HG03342 (cell line): ENCODE measurements at regions not wholly inside any gene's neighbourhood (a gene's known extent, or its start where the extent isn't known, plus 50 kb on each side); places are given as distances from the start of the nearest gene placed in this dataset.
"Not testable (repeated sequence)": the region's sequence is repeated elsewhere in the genome, so short reads cannot be mapped to it uniquely, and the experiment has no call there.

Source experiments
- ATAC-seq: cut with Tn5 transposase; IDR thresholded peaks from one replicate; pipeline ENCODE4 v1.9.1; 2021; ENCODE audit warnings: mild to moderate bottlenecking, moderate library complexity; ENCODE audit not compliant: unreplicated experiment

DNA sequence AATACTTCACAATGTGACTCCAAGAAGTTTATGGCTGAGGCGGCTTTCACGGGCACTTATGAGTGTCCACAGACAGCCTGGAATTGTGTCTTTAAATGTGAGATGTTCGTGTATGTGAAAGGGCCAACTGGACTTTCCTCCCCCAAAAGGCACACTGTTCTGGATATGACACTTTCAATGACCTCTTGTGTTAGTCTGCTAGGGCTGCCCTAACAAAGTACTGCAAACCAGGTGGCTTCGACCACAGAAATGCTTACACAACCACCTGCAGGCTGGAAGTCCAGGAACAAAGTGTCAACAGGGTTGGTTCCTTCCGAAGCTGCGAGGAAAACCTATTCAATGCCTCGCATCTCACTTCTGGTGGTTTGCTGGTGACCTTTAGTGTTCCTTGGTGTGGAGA is 281.7 kb downstream of the ANAPC1 start:
- not testable (repeated sequence) for ATAC-seq

DNA sequence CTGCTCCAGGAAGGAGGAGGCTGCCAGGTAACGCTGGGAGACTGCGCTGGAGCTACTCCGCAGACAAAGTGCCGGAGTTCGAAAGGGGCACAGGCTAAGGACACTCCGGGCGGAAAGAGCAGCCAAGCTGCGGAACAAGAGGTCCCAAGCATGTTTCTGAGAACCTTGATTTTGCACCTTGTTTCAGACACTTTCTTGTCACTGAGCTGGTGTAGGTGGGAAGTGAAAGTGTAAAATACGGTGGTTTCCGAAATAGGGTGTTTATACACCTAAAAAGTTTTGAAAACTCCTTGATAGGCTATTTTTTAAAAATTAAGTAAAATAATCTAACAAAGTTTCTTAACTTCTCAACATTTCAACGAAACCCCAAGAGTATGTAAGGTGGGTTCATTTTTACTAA is 278.2 kb downstream of the ANAPC1 start:
- not testable (repeated sequence) for ATAC-seq

DNA sequence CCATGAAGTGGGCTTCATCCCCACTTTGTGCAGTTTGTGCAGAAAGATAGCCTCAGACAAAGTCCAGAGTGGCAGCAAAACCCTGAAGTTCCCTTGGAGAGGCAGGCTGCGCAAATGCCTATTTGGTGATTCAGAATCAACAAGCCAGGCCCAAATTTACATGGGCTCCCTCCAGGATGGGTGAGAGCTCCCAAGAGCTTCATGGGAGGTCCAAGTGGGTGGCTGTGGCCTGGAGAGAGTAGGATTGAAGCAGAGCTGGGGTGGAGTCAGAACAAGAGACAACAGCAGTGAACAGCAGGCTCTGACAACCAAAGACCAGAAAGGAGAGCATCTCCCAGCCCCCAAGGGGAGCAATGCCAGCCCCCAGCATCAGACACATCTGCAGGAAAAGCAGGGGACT is 277.4 kb downstream of the ANAPC1 start:
- ATAC-seq: not testable (repeated sequence)

DNA sequence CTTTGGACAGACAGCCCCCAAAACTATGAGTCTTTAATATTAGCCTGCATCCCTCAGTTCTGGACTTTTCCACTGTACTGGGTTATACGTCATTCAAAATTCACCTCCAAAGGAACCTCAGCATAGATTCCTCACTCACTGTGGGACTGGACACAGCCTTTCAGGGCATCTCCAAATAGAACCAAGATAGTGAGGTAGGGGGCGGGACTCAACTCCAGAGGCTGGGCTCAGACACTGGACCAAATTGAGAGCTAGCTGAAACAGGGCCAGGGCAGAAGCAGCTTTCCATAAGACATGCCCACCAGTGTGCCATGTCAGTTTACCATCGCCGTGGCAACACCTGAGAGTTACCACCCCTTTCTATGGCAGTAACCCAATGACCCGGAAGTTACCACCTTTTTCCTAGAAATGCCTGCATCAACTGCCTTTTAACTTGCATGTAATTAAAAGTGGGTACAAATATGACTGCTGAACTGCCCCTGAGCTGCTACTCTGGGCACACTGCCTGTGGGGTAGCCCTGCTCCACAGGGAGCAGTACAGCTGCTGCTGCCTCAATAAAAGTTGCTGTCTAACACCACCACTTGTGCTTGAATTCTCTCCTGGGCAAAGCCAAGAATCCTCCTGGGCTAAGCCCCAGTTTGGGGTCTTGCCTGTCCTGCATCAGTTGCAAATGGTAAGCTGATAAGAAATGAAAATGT is 274.7 kb downstream of the ANAPC1 start:
- not testable (repeated sequence) for ATAC-seq

DNA sequence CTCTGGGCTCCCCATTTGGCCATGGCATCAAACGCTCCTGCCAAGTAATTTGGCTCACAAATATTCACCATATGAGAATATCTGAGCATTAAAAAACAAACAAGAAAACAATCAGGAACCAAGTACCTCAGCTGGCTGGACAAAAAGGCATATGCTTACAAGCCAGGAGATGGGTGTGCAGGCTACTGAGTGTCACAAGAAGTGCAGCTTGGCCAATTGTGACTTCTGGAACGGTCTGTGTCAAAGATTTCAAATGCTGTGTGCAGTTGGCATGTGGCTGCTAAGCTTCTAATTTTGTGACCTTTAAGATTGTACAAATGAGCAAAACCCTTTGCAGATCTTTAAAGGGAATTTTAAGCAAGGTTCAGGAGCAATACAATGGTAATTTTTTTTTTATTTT is 274.0 kb downstream of the ANAPC1 start:
- not testable (repeated sequence) for ATAC-seq

DNA sequence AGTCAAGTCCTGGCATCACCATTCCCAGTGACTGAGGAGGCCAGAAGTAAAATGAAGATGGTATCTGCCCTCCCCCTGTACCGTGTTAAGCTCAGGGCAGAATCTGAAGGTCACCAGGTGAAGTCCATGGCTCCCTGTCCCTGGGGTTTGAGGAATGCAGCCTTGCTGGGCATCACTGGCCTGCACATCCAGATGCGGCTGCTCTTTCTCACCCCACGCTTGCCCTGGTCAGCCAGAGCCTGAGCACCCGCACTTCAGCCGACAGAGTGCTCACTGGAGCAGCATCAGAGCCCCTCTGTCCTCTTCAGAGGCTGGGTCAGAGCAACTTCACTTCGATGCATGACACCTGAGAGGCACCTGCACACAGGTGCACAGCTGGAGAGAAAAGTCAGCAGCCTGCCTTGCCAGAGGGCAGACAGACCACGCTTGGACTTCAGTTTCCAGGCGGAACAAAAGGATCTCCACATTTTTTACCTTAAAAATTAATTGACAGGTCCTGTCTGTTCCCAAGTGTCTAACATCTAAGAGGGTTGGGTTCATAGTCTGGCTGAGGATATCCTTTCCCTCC is 267.3 kb downstream of the ANAPC1 start:
- no peak for ATAC-seq

DNA sequence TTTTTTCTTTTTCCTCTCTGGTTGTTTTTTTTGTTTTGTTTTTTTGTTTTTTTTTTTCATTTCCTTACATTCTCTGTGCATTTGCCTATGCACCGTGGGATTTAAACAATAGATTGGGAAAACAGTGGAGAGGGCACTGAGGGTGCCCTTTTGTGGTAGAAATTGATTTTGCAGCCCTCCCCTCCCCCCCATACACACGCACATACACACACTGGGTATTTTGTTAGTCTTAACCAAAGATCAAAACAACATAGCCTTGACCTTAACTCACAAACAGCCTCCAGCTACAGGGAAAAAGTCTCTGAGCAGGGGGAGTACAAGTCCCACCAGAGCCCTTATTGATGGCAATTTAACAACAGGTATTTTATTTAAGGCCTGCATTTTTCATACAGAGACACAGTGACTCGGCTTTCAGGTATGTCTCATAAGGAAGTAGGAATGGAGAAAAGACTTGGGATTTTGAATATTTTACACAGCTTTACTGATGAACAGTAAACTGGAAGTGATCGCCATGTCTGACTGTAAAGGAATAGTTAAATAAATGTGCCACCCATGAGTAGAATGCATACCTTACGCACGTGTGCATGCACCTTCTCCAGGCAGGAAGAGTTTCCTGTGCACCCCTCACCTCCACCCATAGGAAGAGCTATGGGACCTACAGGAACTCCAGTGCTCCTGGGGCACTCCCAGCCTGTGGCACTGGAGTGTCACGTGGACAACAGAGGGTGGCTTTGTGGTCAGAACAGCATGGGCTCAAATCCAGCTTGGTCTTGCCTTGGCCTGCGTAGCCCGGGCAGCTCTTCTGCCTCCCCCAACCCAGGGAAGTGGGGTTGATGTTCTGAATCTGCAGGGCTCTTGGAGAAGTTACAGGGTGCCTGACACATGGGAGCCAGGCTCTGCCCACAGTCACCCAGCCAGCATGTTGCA is 266.4 kb downstream of the ANAPC1 start:
- no peak for ATAC-seq

DNA sequence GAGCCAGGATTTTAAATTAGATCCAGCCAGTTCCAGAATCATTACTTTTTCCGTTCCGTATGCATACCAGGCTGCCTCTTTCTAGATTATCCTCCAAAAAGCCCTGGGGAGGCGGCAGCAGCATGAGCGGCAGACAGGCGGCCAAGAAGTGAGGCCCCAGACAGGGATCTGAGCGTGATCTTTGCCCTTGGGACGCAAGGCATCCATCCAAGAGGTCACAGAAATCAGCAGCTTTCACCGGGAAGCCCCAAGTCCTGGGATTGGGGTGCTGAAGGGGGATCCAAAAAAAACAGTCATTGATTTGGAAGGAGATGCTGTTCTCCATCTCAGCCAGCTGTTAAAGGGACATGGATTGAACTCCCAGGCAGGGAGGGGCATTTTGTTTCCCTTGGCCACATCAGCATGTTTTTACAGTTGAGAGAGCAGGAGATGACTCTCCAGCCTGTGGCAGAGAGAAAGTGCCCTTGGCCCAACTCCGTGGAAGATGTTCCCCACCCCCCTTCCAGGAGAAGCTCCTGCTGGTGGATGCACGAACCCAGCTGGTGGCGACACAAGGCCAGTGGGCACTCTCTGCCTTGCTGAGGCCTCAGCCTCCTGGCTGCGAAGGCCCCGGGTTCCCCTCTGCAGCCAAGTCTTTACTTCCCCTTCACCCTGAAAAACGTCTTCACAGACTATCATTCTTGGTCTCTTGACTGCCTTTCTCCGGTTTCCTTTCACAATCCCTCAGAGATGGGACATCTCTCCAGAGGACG is 265.6 kb downstream of the ANAPC1 start:
- ATAC-seq: no peak

DNA sequence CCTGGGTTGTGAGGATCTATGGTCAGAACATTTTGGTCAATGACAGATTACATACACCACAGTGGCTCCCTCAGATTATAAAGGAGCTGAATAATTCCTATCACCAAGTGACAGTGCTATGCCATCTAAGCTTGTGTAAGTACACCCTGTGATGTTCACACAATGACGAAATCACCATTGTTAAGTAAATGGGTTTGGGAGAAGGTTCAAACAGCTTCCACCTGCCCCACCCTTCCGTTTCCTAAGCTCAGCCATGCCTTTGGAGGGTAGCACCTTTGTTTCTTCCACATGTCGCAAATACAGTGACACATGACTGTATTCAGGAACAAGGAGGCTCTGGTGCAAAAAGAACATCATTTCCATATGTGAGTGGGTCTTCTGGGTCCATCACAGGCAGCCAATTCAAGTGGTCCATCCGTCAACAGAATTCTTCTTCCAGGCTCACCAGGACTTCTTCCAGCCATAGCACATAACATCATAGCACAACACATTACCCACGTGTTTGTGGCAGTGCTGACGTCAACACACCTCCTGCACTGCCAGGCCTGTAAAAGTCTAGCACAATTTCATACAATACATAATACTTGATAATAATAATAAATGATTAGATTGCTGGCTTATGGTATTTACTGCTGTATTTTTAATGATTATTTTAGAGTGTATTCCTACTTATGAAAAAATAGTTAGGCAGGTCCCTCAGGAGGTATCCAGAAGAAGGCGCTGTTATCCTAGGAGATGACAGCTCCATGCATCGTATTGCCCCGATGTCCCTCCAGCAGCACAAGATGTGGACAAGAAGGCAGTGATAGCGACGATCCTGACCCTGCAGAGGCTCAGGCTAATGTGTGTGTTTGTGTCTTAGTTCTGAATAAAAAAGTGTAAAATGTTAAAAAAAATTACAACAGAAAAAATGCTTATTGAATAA is 264.8 kb downstream of the ANAPC1 start:
- no peak for ATAC-seq

DNA sequence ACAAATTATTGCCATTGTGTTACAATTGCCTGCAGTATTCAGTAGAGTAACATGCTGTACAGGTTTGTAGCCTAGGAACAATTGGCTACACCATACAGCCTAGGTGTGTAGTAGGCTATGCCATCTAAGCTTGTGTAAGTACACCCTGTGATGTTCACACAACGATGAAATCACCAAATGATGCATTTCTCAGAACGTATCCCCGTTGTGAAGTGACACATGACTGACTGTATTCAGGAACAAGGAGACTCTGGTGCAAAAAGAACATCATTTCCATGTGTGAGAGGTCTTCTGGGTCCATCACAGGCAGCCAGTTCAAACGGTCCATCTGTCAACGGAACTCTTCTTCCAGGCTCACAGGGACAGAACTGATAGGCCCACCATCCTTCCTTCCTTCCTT is 263.7 kb downstream of the ANAPC1 start:
- ATAC-seq: no peak

DNA sequence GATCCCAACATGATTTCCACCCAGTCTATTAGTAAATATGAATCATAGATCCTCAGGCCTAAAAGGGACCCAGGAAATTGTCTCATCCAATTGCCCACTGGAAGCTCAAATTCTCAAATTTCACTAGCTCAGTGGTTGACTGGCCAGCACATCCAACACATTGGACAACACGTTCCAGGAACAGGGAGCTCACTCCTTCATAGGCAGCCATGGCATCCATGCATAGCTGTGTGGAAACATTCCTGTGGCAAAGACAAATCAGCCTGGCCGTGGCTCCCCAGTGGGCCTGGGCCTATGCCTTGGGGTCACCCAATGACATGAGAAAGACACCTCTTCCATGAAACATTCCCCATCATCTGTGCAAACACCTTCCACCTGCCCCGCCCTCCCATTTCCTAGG is 261.1 kb downstream of the ANAPC1 start:
- ATAC-seq: no peak

DNA sequence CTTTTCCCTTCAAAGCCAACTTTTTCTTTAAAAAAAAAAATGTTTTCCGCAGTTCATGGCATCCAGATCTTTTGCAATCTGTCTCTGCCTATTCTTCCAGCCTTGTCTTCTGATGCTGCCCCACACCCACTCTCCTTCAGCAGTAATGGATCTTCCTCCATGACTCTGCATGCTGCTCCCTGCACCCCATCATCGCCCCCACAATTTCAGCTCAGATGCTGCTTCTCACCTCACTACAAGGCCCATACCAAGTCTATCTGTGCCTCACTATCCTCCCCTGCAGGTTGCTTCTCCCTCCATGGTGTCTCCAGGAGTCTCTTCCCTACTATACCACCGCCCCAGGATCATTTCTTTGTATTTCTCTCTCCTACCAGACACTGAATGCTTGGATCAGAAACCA is 260.6 kb downstream of the ANAPC1 start:
- ATAC-seq: no peak

DNA sequence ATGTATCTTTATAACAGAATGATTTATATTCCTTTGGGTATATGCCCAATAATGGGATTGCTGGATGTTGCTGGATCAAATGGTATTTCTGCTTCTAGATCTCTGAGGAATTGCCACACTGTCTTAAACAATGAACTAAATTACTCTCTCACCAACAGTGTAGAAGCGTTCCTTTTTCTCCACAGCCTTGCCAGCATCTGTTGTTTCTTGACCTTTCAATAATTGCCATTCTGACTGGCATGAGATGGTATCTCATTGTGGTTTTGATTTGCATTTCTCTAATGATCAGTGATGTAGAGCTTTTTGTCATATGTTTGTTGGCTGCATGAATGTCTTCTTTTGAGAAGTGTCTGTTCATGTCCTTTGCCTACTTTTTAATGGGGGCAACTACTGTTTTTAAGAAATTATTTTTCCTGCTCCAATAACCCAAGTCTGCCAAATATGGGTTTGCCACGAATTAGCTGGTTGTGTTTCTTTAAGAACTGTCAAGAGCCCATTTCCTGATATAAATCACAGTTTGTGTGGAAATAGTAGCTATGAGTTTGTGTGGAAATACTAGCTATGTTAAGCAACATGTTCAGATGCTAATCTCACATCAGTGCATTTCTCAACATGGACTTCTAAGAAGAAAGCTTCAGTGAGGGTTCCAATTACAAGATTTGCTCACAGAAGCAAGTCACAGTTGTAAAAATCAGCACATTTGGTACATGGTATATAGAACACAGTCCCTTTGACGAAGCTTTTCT is 259.4 kb downstream of the ANAPC1 start:
- no peak for ATAC-seq

DNA sequence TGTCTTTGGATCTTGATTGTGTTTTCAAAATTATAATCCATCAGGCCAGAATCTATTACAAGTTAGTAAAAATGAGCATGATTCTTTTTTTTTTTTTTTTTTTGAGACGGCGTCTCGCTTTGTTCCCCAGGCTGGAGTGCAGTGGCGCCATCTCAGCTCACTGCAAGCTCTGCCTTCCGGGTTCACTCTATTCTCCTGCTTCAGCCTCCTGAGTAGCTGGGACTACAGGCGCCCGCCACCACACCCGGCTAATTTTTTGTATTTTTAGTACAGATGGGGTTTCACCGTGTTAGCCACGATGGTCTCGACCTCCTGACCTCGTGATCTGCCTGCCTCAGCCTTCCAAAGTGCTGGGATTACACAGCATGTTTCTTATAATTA is 258.8 kb downstream of the ANAPC1 start:
- ATAC-seq: not testable (repeated sequence)

DNA sequence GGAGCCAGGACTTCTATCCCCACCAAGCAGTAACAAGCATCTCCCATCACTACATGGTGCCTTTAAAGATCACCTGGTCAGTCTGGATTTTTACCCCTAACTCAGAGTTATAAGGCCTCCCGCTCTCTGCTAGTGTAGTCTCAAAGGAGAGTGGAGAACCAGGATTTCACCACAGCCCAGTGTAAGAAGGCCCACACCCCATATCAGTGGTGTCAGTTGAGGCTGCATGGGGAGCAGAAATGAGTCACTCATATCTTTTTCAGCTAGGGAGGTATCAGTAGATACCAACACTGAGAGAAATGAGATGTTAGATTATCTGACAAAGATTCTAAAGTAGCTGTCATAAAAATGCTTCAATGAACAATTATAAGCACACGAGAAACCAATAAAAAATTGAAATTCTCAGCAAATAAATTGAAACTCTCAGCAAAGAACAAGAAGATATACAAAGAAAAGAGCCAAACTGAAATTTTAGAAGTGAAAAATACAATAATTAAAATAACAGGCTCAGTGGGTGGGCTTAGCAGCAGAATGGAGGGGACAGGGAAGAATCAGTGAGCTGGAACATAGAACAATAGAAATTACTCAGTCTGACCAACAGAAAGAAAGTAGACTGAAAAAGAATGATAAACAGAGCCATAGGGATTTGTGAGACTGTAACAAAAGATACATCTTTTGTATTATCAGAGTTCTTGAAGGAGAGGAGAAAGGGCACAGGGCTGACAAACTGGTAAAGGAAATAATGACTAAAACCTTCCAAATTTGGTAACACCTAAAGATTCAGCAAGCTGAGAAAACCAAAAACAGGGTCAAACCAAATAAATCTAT is 257.7 kb downstream of the ANAPC1 start:
- no peak for ATAC-seq

DNA sequence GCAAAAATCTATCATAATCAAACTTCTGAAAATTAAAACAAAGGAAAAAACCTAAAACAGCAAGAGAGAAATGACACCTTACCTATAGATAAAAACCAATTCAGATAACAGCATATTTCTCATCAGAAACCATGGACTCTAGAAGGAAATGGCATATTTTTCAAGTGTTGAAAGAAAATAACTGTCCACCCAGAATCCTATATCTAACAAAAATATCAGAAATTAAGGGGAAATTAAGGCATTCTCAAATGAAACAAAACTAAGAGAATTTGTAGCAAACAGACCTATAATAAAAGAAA is 257.2 kb downstream of the ANAPC1 start:
- no peak for ATAC-seq

DNA sequence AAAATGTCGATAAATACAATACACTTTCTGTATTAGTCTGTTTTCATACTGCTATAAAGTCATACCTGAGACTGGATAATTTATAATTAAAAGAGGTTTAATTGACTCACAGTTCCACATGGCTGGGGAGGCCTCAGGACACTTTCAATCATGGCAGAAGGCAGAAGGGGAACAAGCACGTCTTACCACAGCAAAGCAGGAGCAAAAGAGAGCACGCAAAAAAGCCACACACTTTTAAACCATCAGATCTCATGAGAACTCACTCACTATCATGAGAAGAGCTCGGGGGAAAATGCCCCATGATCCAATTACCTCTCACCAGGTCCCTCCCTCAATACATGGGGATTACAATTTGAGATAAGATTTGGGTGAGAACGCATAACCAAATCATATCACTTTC is 256.7 kb downstream of the ANAPC1 start:
- ATAC-seq: no peak

DNA sequence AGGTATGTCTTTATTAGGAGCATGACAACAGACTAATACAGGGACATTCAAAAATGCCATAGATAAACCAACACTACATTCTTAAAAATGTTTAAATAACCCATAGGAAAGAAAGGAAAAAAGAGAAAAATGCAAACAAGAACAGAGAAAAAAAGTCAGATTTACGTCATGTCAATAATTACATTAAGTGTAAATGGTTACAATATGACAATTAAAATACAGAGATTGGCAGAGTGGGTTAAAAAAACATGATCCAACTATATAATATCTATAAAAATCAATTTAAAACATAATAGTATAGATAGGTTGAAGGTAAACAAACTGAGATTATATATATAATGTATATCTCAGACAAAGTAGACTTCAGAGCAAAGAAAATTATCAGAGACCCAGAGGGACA is 255.8 kb downstream of the ANAPC1 start:
- no peak for ATAC-seq

DNA sequence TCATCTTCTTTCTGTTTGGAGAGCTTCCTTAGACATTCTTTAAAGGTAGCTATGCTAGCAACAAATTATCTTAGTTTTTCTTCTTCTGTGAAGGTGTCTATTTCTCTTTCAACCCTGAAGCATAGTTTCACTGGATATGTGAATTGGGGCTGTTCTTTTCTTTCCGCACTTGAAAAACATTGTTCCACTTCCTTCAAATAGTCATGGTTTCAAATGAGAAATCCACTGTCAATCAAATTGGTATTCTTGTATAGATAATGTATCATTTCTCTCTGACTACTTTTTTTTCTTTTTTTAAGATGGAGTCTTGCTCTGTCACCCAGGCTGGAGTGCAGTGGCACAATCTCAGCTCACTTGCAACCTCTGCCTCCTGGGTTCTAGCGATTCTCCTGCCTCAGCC is 254.0 kb downstream of the ANAPC1 start:
- ATAC-seq: no peak
